GM19328 (cell line): ENCODE measurements at regions not wholly inside any gene's neighbourhood (a gene's known extent, or its start where the extent isn't known, plus 50 kb on each side); places are given as distances from the start of the nearest gene placed in this dataset.

ENCODE experiments used
- ATAC-seq: cut with Tn5 transposase; IDR thresholded peaks from one replicate; pipeline ENCODE4 v1.9.1; 2021; ENCODE audit warnings: mild to moderate bottlenecking, moderate library complexity; ENCODE audit not compliant: unreplicated experiment

DNA sequence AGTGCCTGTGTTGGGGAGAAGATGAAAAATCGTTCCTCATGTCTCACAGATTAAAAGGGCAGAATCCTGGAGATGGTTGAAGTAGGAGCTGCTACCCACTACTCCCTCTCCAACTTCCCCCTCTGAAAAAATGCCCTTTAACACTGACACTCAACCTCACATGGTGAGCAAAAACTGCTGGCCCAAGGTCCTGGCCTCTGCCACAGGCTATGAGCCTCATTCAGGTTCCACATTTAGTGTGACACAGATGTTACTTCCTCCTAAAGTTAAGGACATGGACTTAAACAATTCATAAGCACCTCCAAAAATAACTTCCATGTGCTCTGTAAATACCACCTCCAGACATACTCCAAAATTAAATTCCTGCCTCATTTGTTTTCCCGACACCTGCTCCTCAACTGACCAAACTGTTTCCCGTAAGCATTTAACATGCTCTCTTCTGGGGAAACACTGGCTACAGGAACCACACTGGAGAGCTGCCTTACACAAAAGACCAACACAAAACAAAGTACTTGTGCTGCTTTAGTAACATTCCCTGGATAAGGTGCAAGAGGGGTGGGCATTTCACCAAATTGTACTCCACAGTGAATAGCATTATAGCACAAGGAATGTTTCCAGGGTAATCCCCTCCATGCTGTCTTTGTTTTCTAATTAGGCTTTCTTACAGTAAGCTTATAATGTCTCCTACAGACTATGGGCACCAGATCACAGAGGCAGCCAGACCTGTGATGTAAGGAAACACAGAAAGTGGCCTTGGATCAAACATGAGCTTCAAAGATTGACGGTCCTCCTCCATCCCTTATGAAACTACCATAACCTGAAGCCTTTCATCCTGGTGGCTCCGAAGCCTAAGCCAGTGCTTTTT lies 57.0 kb downstream of the PHLDA1 start:
- no peak for ATAC-seq

DNA sequence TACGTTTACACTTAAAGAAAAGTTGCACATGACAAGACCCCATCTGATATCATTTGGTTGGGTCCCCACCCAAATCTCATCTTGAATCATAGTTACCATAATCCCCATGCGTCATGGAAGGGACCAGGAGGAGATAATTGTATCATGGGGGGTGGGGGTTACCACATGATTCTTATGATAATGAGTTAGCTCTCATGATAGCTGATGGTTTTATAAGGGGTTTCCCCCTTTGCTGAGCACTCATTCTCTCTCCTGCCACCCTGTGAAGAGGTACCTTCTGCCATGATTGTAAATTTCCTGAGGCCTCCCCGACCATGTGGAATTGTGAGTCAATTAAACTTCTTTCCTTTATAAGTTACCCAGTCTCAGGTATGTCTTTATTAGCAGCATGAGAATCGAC lies 60.3 kb downstream of the PHLDA1 start:
- no peak for ATAC-seq

DNA sequence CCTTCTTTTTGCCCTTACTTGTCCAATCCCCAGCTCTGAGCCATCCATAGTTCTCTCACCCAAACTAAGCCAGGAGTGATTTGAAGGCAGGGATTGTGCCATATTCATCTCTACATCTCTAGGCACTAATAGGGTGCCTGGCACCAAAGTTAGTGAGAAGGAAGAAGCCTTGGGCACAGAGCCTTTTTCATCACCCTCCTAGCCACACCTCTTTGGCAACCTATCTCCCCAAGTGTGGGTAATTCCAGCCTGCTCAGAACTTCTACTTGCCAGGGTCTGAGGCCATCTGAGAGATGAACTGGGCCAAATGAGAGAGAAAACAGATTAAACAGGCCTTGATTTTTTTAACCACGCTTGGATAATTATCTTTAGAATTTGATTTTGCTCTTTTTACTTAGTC lies 61.3 kb downstream of the PHLDA1 start:
- ATAC-seq = no peak

DNA sequence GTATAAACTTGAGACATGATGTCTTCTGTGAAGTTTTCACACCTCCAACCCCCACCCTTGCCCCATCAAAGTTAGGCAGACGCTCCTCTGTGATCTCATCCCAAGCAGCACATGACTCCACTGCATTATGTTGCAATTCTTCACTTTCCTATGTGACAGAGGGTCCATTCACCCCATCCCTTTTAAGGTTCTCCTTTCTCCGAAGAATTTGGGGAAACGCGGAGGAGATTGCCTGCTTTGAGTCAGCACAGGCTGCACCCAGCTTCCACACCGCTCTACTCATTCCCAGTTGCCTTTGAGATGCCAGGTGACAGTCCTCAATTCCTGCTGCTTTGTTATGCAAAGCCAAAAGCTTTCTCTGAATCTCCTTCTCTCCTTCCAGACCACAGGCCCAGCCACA lies 61.8 kb downstream of the PHLDA1 start:
- no peak for ATAC-seq

DNA sequence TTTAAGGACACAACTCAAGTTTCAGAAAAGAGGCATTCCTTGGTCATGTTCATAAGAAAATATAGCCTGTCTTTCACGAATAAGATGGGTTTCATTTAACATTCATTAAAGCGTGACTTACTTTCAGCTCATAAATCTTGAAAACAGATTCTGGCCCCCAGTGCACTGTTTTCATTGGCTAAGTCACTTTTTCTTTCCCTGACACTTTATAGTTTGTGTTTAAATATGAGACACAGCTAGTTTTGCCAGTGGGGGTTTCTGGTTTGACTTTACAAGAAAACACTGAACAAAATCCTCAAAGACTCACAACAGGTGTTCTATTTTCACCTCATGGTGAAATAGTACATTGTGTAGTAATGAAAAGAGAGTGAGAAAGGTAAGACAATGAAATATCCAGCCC lies 65.9 kb downstream of the PHLDA1 start:
- no peak for ATAC-seq

DNA sequence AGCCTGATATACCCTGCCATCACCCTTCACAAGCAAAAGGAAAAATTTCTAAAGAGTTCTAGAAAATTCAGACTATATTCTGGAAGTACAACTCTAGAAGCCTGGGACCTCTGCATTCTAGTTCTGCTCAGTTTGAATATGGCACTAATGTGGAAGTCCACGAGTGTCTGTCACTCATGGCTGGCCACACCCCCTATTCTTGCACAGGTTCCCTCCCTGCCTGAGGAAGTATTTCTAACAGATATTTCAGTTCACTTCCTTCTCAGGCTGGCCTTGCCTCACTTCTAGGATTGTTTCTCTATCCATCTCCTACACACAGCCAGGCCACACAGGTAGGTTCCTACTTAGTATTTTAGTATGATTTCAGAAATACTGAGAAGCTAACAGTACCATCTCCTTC lies 67.4 kb downstream of the PHLDA1 start:
- ATAC-seq = no peak

DNA sequence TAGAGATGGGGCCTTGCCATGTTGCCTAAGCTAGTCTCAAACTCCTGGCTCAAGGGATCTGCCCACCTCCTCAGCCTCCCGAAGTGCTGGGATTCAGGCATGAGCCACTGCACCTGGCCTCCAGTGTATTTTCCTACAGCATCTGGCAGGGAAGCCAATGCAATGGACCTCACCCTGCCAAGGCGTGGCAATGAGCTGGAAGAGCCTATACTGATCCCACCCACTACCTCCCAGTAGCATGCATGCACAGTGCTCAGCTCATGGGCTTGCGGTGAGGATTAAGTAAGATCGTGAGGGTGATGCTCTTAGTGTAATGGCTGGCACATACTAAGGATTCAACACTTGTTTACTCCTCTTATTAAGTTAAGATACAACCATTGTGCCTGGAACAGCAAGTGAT lies 69.7 kb downstream of the PHLDA1 start:
- no peak for ATAC-seq

DNA sequence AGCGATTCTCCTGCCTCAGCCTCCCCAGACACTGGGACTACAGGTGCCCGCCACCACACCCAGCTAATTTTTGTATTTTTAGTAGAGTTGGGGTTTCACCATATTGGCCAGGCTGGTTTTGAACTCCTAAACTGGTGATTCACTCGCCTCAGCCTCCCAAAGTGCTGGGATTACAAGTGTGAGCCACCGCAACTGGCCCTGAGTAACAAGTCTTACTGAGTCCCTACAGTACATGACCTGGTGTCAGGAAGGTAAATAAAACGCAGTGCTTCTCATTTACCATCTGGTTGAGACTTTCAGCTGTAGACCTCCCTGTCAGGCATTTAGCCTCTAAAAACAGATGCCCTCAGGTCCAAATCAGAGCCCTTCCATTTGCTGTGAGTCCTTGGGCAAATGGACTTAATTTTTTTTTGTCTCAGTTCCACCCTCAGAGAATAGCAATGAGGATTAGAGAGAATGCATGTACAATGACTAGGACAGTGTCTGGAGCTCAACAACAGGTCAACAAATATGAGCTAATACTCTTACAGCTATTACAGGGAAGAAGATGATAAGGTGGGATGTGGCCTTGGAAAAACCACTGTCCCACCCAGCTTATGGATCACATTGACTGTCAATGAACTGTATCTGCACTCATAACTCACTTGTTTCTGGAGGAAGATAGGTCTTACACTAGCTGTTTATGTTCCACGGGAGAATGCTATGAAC lies 70.5 kb downstream of the PHLDA1 start:
- ATAC-seq = no peak

DNA sequence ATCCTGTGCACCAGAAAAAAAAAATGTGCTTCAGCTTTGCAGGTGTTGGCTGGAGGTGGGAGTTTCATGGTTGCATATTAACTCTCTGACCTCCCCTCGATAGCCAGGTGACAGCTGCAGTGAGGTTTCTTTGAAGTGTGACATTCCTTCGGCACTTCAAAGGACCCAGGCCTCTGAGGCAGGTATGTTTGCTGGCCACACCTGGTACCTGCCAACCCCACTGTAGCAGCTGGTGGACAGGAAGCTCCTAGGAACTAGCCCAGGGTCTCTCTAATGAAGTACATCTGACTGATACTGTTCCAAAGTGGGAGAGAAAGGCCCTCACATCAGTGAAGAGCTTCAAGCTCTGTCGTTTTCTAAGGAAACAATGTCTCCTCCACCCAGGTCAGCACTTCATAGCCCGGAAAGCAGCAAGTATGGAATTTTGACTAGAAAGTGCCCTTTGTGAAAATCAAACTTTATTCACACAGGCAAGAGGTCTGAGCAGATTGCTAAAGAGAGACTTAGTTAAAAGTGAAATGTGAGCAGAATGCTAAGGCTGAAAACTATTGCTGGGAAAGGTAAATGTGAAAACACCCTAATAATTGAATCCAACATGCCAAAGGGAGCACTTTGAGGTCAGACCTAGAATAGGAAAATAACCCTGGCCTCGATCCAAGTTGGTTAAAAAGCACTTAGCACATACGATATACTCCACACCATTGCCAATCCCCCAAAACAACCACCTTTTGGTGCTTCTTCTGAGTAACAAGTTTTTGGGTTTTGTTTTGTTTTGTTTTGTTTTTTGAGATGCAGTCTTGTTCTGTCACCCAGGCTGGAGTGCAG lies 71.3 kb downstream of the PHLDA1 start:
- ATAC-seq = no peak

DNA sequence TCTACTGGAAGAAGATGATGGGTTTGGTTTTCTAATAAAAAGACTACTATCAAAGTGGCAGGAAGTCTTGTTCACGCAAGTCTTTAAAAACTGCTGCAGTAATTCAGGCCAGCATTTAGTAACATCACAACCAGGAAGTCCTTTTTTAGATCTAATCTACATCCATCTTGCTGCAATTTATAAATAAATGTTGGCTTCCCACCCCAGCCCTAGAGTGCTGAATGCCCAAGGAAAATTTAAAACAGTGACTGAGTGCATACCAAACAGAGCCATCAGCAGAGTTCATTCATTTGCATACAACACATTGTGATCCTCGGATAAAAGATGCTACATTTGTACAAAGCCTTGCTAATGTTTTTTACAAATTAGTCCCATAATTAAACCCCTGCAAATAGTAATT lies 72.1 kb downstream of the PHLDA1 start:
- ATAC-seq = no peak

DNA sequence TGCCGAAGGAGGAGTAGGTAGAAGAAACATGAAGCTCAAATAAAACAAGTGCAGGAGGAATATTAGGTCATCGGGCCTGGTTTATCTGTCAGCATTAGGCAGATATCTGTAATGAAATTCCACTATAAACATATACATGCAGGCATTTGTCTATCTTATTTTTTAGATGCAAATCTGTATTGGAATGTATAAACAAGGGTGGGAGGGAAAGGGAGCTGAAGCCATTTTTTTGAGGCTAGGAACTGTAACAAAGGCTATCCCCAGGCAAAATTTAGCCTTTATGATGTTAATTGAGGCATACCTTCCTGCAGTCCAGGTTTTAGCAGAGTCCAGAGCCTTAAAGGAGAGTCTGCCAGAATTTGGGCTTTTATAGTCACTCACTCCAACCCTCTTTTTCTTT lies 72.5 kb downstream of the PHLDA1 start:
- no peak for ATAC-seq

DNA sequence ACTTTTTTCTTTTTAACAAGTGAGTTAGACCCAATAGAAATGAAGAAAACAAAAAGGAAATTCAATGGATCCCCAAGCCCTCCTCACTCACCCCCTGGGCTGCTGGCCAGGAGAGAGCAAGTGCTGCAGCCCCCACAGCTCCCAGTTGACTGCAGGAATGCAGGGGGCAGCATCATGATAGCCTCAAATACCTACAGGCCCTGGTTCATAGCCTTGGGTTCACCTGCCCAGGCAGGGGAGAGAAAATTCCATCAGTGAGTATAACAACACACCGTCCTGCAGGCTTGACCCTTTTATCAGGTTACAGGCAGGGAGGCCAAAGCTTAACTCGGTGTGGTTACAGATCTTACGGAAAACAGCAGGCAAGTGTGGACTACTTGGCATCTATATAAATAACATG lies 76.3 kb downstream of the PHLDA1 start:
- no peak for ATAC-seq

DNA sequence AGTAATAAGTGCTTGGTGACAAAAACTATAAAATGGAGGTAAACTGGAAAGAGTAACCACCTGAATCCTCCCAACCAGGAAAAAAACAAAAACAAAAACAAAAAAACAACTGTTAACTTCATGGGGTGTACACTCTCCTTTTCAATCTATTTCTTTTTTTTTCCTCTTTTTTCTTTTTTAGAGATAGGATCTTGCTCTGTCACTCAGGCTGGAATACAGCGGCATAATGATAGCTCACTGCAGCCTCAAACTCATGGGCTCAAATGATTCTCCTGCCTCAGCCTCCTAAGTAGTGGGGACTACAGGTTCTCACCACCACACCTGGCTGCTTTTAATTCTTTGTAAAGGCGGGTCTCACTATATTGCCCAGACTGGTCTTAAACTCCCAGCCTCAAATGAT lies 76.8 kb downstream of the PHLDA1 start:
- ATAC-seq = no peak

DNA sequence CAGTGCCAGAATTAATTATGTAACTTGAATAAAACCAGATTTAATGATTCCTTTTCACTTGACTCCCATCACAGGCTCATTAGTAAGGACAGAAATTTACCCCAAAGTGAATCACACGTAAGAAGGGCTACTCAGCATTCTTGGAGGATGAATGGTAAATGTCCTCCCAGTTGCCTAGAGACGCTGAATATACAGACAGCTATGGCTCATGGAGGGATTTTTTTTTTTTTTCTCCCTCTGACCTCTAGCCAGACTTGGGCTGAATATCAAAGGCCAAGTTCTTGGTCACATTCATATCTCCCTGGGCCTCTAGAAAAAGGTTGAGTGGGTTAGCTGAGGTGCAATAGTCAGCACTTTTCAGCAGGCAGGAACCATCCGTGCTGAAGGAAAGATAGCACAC lies 77.5 kb downstream of the PHLDA1 start:
- no peak for ATAC-seq

DNA sequence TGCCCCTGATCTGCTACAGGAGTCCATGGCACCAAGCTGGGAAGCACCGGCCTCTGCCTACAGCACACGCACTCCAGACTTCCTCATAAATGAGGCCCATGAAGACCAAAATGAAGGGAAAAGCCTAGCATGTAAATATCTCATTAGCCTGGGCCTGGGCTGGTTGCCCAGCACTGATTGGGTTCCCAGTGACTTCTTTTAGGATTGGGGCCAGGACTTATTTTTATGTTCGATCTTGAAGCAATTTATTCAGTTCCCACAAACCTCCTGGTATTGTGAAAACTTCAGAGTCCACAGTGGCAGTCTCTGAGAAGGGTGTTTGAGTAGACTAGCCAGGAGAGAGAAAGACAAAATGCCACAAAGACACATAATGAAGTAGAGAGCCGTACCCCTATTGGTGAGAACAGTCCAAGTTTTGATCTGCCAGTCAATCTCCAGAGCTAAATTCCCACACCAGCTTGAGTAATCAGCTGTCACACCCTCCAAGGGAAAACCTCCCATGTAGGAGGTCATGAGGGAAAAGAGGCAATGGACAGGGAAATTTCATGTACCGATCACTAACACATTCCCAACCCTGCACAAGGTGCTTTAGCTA lies 78.2 kb downstream of the PHLDA1 start:
- ATAC-seq = no peak

DNA sequence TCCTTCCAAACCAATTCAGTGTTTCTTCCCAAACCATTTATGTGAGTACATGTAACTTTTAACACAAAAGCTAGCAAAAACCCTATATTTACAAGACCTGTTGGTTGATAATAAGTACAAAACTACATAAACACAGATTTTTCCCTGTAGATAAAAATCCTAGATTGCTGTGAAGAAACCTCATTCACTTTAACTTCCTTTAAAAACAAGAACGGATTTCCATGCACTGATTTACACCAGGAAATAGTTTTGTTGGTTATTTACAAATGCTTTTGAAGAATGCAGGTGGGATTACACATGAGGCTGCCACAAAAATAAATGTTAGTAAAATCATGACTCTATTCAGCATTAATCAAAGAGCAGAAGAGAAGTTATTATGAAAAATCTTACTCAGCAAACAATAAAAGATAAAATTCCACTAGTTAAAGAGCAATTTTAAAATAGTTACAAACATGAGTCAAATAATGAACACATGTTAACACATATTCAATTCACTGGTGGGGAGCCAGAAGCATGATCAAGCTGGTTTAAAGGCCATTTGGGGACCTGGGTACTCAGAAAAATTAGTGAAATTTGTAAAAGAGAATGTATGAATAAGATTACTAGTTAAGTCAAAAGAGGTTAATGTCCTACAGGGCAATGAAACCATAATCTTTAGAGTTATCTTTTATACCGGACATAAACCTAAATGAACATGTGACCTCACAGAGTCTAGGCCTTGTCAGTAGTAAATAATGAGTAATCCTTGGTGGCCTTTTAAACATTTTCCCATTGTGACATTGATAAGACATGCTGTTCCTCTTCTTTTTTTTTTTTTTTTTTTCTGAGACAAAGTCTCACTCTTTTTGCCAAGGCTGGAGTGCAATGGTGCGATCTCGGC lies 79.9 kb downstream of the PHLDA1 start:
- ATAC-seq = no peak

DNA sequence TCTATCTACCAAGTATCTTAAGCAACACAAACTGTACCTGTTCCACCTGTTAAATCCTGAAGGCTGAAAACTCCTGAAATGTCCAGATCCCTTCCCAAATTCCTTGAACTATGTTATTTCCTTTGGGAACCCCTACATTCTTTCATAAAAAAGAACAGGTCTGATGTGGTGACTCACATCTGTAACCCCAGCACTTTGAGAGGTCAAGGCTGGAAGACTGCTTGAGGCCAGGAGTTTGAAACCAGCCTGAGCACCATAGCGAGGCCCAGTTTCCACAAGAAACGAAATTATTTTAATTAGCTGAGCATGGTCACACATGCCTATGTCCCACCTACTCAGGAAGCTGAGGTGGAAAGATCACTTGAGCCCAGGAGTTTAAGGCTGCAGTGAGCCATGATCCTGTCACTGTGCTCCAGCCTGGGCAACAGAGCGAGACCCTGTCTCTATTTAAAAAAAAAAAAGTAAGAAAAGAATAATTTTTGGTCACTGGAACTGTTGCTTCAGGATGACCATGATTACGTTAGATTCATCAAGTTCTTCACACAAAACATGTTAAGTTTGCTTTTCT lies 84.3 kb downstream of the PHLDA1 start:
- ATAC-seq = no peak

DNA sequence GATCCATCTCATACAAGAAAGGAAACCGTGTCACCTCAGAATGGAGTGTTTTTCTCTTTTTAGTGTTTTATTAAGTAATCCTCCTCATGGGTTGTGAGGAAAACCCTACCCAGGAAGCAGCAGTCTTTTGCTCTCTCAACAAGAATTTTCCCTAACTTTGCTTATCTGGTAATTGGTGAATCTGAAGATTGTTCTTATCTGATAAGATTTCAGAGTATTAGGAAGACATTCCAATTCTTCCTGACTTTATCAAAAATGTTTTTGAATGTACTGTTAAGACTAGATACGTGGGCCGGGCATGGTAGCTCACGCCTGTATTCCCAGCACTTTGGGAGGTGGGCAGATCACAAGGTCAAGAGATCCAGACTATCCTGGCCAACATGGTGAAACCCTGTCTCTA lies 86.0 kb downstream of the PHLDA1 start:
- no peak for ATAC-seq

DNA sequence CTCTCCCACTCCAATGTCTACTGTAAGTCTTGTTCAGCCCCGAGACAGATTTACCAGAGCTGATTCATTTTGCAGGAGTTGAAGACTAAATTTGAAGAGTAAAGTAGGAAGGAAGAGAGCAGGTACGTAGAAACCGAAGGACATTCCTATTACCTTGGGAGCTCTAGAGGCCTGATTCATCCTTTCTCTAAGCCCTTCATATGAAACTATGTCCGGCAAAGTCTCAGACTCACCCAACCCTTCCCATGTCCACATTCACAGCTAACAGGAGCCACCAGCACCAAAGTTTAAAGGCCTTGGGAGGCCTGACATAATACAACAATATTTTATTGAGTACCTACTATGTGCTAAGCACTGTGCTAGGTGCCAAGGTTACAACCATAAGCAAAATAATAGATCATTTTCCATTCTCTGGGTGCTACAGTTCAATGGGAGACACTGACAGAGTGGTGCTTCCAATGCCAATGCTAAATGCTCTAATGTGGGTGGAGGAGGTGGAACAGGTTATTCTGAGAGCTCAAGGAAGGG lies 86.6 kb downstream of the PHLDA1 start:
- no peak for ATAC-seq
